Neural crest cell (in vitro differentiated cells): ENCODE measurements at regions not wholly inside any gene's neighbourhood (a gene's known extent, or its start where the extent isn't known, plus 50 kb on each side); places are given as distances from the start of the nearest gene placed in this dataset.
"Not testable (repeated sequence)": the region's sequence is repeated elsewhere in the genome, so short reads cannot be mapped to it uniquely, and the experiment has no call there.

Experiments used
- DNase-seq: peaks from one replicate; pipeline ENCODE4 v3.0.0; 2021; ENCODE audit warnings: low read depth, mixed read lengths, low spot score
- H3K27ac Mint-ChIP-seq: one replicate; pipeline ENCODE4 v1.8.0; 2021; ENCODE audit warnings: mild to moderate bottlenecking, mixed read lengths; ENCODE audit not compliant: unreplicated experiment
- H3K27me3 Mint-ChIP-seq: 2 replicates; pipeline ENCODE4 v1.8.0; 2021; ENCODE audit warnings: low read depth, mild to moderate bottlenecking, mixed read lengths
- H3K36me3 Mint-ChIP-seq: 2 replicates; pipeline ENCODE4 v1.8.0; 2021; ENCODE audit warnings: low read depth, mild to moderate bottlenecking, mixed read lengths
- H3K4me1 Mint-ChIP-seq: 2 replicates; pipeline ENCODE4 v1.8.0; 2021; ENCODE audit warnings: mixed read lengths
- H3K4me3 Mint-ChIP-seq: one replicate; pipeline ENCODE4 v1.8.0; 2021; ENCODE audit warnings: mild to moderate bottlenecking, mixed read lengths
- H3K9me3 Mint-ChIP-seq: 2 replicates; pipeline ENCODE4 v1.8.0; 2021; ENCODE audit warnings: mixed read lengths

- not testable (repeated sequence) for H3K9me3 Mint-ChIP-seq, H3K27ac Mint-ChIP-seq, H3K36me3 Mint-ChIP-seq, H3K4me1 Mint-ChIP-seq, H3K27me3 Mint-ChIP-seq, DNase-seq, H3K4me3 Mint-ChIP-seq
These were observed 321.1 kb upstream of the SPATA31A3 start for GRCh38 chr9:67313409-67313808.

GRCh38 chr9:67312504-67312903, 320.2 kb upstream of the SPATA31A3 start:
- not testable (repeated sequence) for H3K27ac Mint-ChIP-seq, H3K4me1 Mint-ChIP-seq, H3K4me3 Mint-ChIP-seq, DNase-seq, H3K36me3 Mint-ChIP-seq, H3K9me3 Mint-ChIP-seq, H3K27me3 Mint-ChIP-seq

GRCh38 chr9:67307109-67307508, 314.8 kb upstream of the SPATA31A3 start:
- H3K27me3 Mint-ChIP-seq, H3K4me1 Mint-ChIP-seq, H3K27ac Mint-ChIP-seq, H3K9me3 Mint-ChIP-seq, H3K4me3 Mint-ChIP-seq, H3K36me3 Mint-ChIP-seq, DNase-seq: not testable (repeated sequence)

- not testable (repeated sequence) for H3K4me3 Mint-ChIP-seq, H3K36me3 Mint-ChIP-seq, H3K4me1 Mint-ChIP-seq, H3K27me3 Mint-ChIP-seq, DNase-seq, H3K9me3 Mint-ChIP-seq, H3K27ac Mint-ChIP-seq
These were observed 296.4 kb upstream of the SPATA31A3 start for GRCh38 chr9:67288797-67289196.

GRCh38 chr9:67288117-67288735, 295.9 kb upstream of the SPATA31A3 start:
- not testable (repeated sequence) for H3K36me3 Mint-ChIP-seq, H3K4me1 Mint-ChIP-seq

GRCh38 chr9:67284299-67284698, 291.9 kb upstream of the SPATA31A3 start:
- not testable (repeated sequence) for H3K4me1 Mint-ChIP-seq, H3K27me3 Mint-ChIP-seq, H3K4me3 Mint-ChIP-seq, DNase-seq, H3K9me3 Mint-ChIP-seq, H3K27ac Mint-ChIP-seq, H3K36me3 Mint-ChIP-seq

More at GRCh38 chr9:67288117-67288735, 295.9 kb upstream of the SPATA31A3 start:
- not testable (repeated sequence) for DNase-seq, H3K27me3 Mint-ChIP-seq, H3K9me3 Mint-ChIP-seq, H3K27ac Mint-ChIP-seq, H3K4me3 Mint-ChIP-seq

- not testable (repeated sequence) for DNase-seq, H3K27me3 Mint-ChIP-seq, H3K4me3 Mint-ChIP-seq, H3K36me3 Mint-ChIP-seq, H3K27ac Mint-ChIP-seq, H3K4me1 Mint-ChIP-seq, H3K9me3 Mint-ChIP-seq
These were observed 289.2 kb upstream of the SPATA31A3 start for GRCh38 chr9:67281574-67281973.

- DNase-seq, H3K27ac Mint-ChIP-seq, H3K27me3 Mint-ChIP-seq, H3K36me3 Mint-ChIP-seq, H3K4me3 Mint-ChIP-seq, H3K9me3 Mint-ChIP-seq, H3K4me1 Mint-ChIP-seq: not testable (repeated sequence)
These were observed 277.3 kb upstream of the SPATA31A3 start for GRCh38 chr9:67269692-67270091.

- not testable (repeated sequence) for H3K36me3 Mint-ChIP-seq, H3K27me3 Mint-ChIP-seq, H3K4me1 Mint-ChIP-seq, H3K9me3 Mint-ChIP-seq, H3K27ac Mint-ChIP-seq, H3K4me3 Mint-ChIP-seq, DNase-seq
These were observed 265.5 kb upstream of the SPATA31A3 start for GRCh38 chr9:67257894-67258293.

- not testable (repeated sequence) for H3K4me3 Mint-ChIP-seq, H3K9me3 Mint-ChIP-seq, H3K4me1 Mint-ChIP-seq, H3K36me3 Mint-ChIP-seq, H3K27ac Mint-ChIP-seq, DNase-seq, H3K27me3 Mint-ChIP-seq
These were observed 256.6 kb upstream of the SPATA31A3 start for GRCh38 chr9:67248967-67249366.

- not testable (repeated sequence) for H3K4me1 Mint-ChIP-seq, H3K27me3 Mint-ChIP-seq, H3K27ac Mint-ChIP-seq, DNase-seq, H3K4me3 Mint-ChIP-seq, H3K9me3 Mint-ChIP-seq, H3K36me3 Mint-ChIP-seq
These were observed 219.7 kb upstream of the SPATA31A3 start for GRCh38 chr9:67212073-67212472.

GRCh38 chr9:67210842-67211241, 218.5 kb upstream of the SPATA31A3 start:
- not testable (repeated sequence) for H3K27me3 Mint-ChIP-seq, H3K27ac Mint-ChIP-seq, H3K4me3 Mint-ChIP-seq, DNase-seq, H3K4me1 Mint-ChIP-seq, H3K9me3 Mint-ChIP-seq, H3K36me3 Mint-ChIP-seq

GRCh38 chr9:67208831-67209437, 216.6 kb upstream of the SPATA31A3 start:
- not testable (repeated sequence) for H3K4me1 Mint-ChIP-seq, H3K36me3 Mint-ChIP-seq, DNase-seq, H3K27ac Mint-ChIP-seq, H3K9me3 Mint-ChIP-seq, H3K27me3 Mint-ChIP-seq, H3K4me3 Mint-ChIP-seq

- not testable (repeated sequence) for H3K36me3 Mint-ChIP-seq, H3K9me3 Mint-ChIP-seq, H3K27ac Mint-ChIP-seq, H3K4me1 Mint-ChIP-seq, H3K4me3 Mint-ChIP-seq, H3K27me3 Mint-ChIP-seq, DNase-seq
These were observed 203.8 kb upstream of the SPATA31A3 start for GRCh38 chr9:67196135-67196534.
